GM12878 (cell line): ENCODE measurements at regions not wholly inside any gene's neighbourhood (a gene's known extent, or its start where the extent isn't known, plus 50 kb on each side); places are given as distances from the start of the nearest gene placed in this dataset.

Experiments used
- ATAC-seq: fragments of 200-7000 bp; cut with Tn5 transposase; 3 replicates; pipeline ENCODE4 v1.9.1; 2020; ENCODE audit warnings: mild to moderate bottlenecking, moderate library complexity
- BruUV-seq: library from RNA; stranded (reverse); fragments of 400-500 nt; replicated peaks from 2 replicates; lab custom pipeline; 2021; lab: Mats Ljungman, UMichigan
- CTCF ChIA-PET: fragments of 300-600 bp; sonication (Branson Sonifier 250); formaldehyde crosslinking; extraction: SDS; loops from one replicate; lab custom pipeline; 2021; ENCODE audit warnings: inconsistent platforms; lab: Yijun Ruan, JAX
- POLR2A ChIA-PET: fragments of 350-600 bp; formaldehyde crosslinking; extraction: SDS; loops from one replicate; lab custom pipeline; 2021; ENCODE audit warnings: inconsistent platforms; lab: Charles Lee
- RAD21 ChIA-PET: fragments of 300-600 bp; sonication (Branson Sonifier 250); formaldehyde crosslinking; loops from one replicate; lab custom pipeline; 2023; ENCODE audit warnings: antibody characterized with exemption; ENCODE audit not compliant: unreplicated experiment; lab: Charles Lee
- SMC1A ChIA-PET: fragments of 300-600 bp; sonication (Branson Sonifier 250); formaldehyde crosslinking; loops from one replicate; lab custom pipeline; 2023; ENCODE audit not compliant: unreplicated experiment, uncharacterized antibody; lab: Charles Lee
- DNase-seq: peaks from one replicate; pipeline ENCODE4 v3.0.0-alpha.2; 2011; ENCODE audit warnings: low read depth, low spot score
- FAIRE-seq: peaks from 3 replicates; lab custom pipeline; 2011; peaks lifted over from hg19 to GRCh38; lab: Jason Lieb, UNC
- H2AFZ ChIP-seq: 2 replicates; pipeline ENCODE4 v1.6.0; 2011; ENCODE audit warnings: low read depth, low read length, control low read depth; ENCODE audit not compliant: control insufficient read depth
- H3K27ac ChIP-seq: 2 replicates; pipeline ENCODE4 v1.5.1; 2011; ENCODE audit warnings: control low read depth; ENCODE audit not compliant: control insufficient read depth, insufficient read depth
- H3K27me3 ChIP-seq, 2 experiments: replicated peaks in 1 of 2; 2 replicates each; pipeline versions ENCODE4 v1.6.0 to v1.6.1; 2011; ENCODE audit warnings: low read length in 1 of 2; ENCODE audit not compliant: control insufficient read depth in 2 of 2, insufficient read depth in 2 of 2
- H3K36me3 ChIP-seq, 2 experiments: 2 replicates each; pipeline ENCODE4 v1.5.1; 2011; ENCODE audit warnings: low read length in 1 of 2; ENCODE audit not compliant: control insufficient read depth in 2 of 2, insufficient read depth in 2 of 2
- H3K4me1 ChIP-seq: 2 replicates; pipeline ENCODE4 v1.6.1; 2011; ENCODE audit warnings: mild to moderate bottlenecking, low read length, moderate library complexity, mixed read lengths; ENCODE audit not compliant: control insufficient read depth, insufficient read depth
- H3K4me2 ChIP-seq: 2 replicates; pipeline ENCODE4 v1.6.0; 2011; ENCODE audit warnings: control low read depth; ENCODE audit not compliant: control insufficient read depth, insufficient read depth
- H3K4me3 ChIP-seq: fragments of 200-600 bp; sonication (generic); 2 replicates; pipeline ENCODE4 v1.5.1; 2016
- H3K79me2 ChIP-seq: 2 replicates; pipeline ENCODE4 v1.6.0; 2011; ENCODE audit warnings: low read length; ENCODE audit not compliant: control insufficient read depth, insufficient read depth
- H3K9ac ChIP-seq: 2 replicates; pipeline ENCODE4 v1.8.0; 2011; ENCODE audit warnings: low read length, control low read depth, mixed read lengths; ENCODE audit not compliant: control insufficient read depth, insufficient read depth
- H3K9me3 ChIP-seq: replicated peaks from 3 replicates; pipeline ENCODE4 v1.5.1; 2011; ENCODE audit warnings: mild to moderate bottlenecking, low read length; ENCODE audit not compliant: control insufficient read depth, insufficient read depth
- H4K20me1 ChIP-seq: 2 replicates; pipeline ENCODE4 v1.6.0; 2011; ENCODE audit not compliant: control insufficient read depth, insufficient read depth
- ETV6 ChIP-seq, 2 experiments: fragments of 450-650 bp in 1 of 2; IDR thresholded peaks in 1 of 2; conservative IDR thresholded peaks in 1 of 2; 2 replicates each; pipeline ENCODE4 v1.6.1; 2014; ENCODE audit warnings: antibody characterized with exemption in 1 of 2, borderline replicate concordance in 1 of 2, low read depth in 1 of 2, mild to moderate bottlenecking in 1 of 2, moderate library complexity in 1 of 2
- KDM1A ChIP-seq: fragments of 200-600 bp; sonication (generic); IDR thresholded peaks from 2 replicates; pipeline ENCODE4 v1.6.1; 2016; ENCODE audit warnings: borderline replicate concordance
- MYB ChIP-seq: fragments of 150-350 bp; IDR thresholded peaks from 2 replicates; pipeline ENCODE4 v1.6.1; 2014; ENCODE audit warnings: mild to moderate bottlenecking, low read depth, low read length, borderline replicate concordance
- NFXL1 ChIP-seq: fragments of 450-650 bp; IDR thresholded peaks from 2 replicates; pipeline ENCODE4 v1.6.1; 2017; ENCODE audit warnings: antibody characterized with exemption, mild to moderate bottlenecking, borderline replicate concordance
- POLR2A ChIP-seq: IDR thresholded peaks from 2 replicates; pipeline ENCODE4 v1.6.1; 2011; ENCODE audit warnings: low read depth, mild to moderate bottlenecking, low read length
- TARDBP ChIP-seq: IDR thresholded peaks from 2 replicates; pipeline ENCODE4 v1.6.1; 2016; ENCODE audit warnings: borderline replicate concordance
- WGBS: methylation state at CpG from one replicate; pipeline ENCODE4 v1.1.6; 2016; ENCODE audit warnings: low lambda C conversion rate; ENCODE audit not compliant: insufficient replicate concordance, insufficient coverage; ENCODE audit errors: missing lambda C conversion rate; 5-methylcytosine and 5-hydroxymethylcytosine counted together
- in situ Hi-C: fragments of 300-500 bp; cut with MboI; formaldehyde crosslinking; loops from 9 replicates; pipeline ENCODE4 v1.14.3; 2018; ENCODE audit warnings: mixed read lengths
- intact Hi-C: fragments of 100-400 bp; cut with micrococcal nuclease; formaldehyde crosslinking; loops from one replicate; pipeline ENCODE4 v1.14.2; 2022; ENCODE audit not compliant: unreplicated experiment
- TF ChIP-seq, protein P1 (sequence below): IDR thresholded peaks from 2 replicates; pipeline ENCODE4 v1.6.1; 2012; ENCODE audit warnings: improper control_type of control experiment, low read depth, low read length; ENCODE audit not compliant: insufficient replicate concordance
- TF ChIP-seq, protein P2 (sequence below): fragments of 150-350 bp; IDR thresholded peaks from 2 replicates; pipeline ENCODE4 v1.6.1; 2014; ENCODE audit warnings: mild to moderate bottlenecking, low read depth, low read length

GRCh38 chr2:48900321-48901014, 144.9 kb upstream of the LHCGR start:
- CTCF ChIA-PET, result no interaction called here

DNA sequence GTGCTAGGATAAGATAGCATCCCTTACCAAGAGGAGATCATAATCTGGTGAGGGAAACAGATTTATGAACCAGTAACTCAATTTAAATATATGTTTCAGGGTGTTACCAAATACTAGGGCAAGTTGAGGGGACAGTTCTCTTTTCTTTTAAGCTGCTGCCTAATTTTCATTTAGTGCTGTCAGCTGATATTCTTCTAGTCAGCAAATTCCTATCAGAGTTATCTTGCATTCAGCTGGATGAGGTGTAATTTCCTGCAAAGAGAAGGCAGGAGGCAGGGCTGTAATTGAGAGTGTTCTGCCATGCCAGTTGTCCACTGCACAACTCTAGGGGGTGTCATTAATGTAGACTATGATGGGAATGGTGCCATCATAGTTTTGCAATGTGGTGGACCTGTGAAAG, 141.3 kb upstream of the LHCGR start:
- FAIRE-seq, result no peak
- no peak for ATAC-seq
- Histone ChIP-seq H3K79me2 (no peaks in the 10 kb centered on the region), H2AFZ (no peak overlapping the region), H3K9ac (no peak overlapping the region), H4K20me1 (no peaks in the 10 kb centered on the region), H3K9me3 (no peaks in the 10 kb centered on the region), H3K4me3 (no peak overlapping the region), H3K4me1 (no peaks in the 10 kb centered on the region), H3K27ac (no peak overlapping the region), H3K27me3 (no peaks in the 10 kb centered on the region; a peak in 1 of 4 replicates), H3K4me2 (no peak overlapping the region), H3K36me3 (no peaks in the 10 kb centered on the region)
- POLR2A ChIA-PET, result no interaction called here
- SMC1A ChIA-PET, result no interaction called here
- no peak for DNase-seq
- in situ Hi-C loops (no loop called here), intact Hi-C loops (no loop called here)
- RAD21 ChIA-PET, result no interaction called here
- BruUV-seq, result no TSS peak
- CTCF ChIA-PET, result no interaction called here
- no peak for TF ChIP-seq TARDBP
- TF ChIP-seq, protein P1, sequence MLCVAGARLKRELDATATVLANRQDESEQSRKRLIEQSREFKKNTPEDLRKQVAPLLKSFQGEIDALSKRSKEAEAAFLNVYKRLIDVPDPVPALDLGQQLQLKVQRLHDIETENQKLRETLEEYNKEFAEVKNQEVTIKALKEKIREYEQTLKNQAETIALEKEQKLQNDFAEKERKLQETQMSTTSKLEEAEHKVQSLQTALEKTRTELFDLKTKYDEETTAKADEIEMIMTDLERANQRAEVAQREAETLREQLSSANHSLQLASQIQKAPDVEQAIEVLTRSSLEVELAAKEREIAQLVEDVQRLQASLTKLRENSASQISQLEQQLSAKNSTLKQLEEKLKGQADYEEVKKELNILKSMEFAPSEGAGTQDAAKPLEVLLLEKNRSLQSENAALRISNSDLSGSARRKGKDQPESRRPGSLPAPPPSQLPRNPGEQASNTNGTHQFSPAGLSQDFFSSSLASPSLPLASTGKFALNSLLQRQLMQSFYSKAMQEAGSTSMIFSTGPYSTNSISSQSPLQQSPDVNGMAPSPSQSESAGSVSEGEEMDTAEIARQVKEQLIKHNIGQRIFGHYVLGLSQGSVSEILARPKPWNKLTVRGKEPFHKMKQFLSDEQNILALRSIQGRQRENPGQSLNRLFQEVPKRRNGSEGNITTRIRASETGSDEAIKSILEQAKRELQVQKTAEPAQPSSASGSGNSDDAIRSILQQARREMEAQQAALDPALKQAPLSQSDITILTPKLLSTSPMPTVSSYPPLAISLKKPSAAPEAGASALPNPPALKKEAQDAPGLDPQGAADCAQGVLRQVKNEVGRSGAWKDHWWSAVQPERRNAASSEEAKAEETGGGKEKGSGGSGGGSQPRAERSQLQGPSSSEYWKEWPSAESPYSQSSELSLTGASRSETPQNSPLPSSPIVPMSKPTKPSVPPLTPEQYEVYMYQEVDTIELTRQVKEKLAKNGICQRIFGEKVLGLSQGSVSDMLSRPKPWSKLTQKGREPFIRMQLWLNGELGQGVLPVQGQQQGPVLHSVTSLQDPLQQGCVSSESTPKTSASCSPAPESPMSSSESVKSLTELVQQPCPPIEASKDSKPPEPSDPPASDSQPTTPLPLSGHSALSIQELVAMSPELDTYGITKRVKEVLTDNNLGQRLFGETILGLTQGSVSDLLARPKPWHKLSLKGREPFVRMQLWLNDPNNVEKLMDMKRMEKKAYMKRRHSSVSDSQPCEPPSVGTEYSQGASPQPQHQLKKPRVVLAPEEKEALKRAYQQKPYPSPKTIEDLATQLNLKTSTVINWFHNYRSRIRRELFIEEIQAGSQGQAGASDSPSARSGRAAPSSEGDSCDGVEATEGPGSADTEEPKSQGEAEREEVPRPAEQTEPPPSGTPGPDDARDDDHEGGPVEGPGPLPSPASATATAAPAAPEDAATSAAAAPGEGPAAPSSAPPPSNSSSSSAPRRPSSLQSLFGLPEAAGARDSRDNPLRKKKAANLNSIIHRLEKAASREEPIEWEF, result no peak
- TF ChIP-seq MYB, result no peak
- TF ChIP-seq, protein P2, sequence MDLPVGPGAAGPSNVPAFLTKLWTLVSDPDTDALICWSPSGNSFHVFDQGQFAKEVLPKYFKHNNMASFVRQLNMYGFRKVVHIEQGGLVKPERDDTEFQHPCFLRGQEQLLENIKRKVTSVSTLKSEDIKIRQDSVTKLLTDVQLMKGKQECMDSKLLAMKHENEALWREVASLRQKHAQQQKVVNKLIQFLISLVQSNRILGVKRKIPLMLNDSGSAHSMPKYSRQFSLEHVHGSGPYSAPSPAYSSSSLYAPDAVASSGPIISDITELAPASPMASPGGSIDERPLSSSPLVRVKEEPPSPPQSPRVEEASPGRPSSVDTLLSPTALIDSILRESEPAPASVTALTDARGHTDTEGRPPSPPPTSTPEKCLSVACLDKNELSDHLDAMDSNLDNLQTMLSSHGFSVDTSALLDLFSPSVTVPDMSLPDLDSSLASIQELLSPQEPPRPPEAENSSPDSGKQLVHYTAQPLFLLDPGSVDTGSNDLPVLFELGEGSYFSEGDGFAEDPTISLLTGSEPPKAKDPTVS, result no peak
- no peak for TF ChIP-seq KDM1A
- TF ChIP-seq NFXL1, result no peak
- TF ChIP-seq ETV6 (conservative IDR thresholded peaks at IDR 0.05 in 1 of 2, IDR thresholded peaks at IDR 0.05 in 1 of 2; ENCODE audit: borderline replicate concordance in 1 of 2, low read depth in 1 of 2), result no peak

More at GRCh38 chr2:48900321-48901014, 144.9 kb upstream of the LHCGR start:
- ChIA-PET SMC1A (no interaction called here), RAD21 (no interaction called here), POLR2A (no interaction called here)
- Histone ChIP-seq H3K4me3 (no peak overlapping the region), H3K27me3 (no peaks in the 10 kb centered on the region; a peak in 1 of 4 replicates), H3K9ac (no peak overlapping the region), H3K79me2 (no peaks in the 10 kb centered on the region), H3K27ac (no peak overlapping the region), H2AFZ (no peak overlapping the region), H3K4me2 (no peak overlapping the region), H3K36me3 (no peaks in the 10 kb centered on the region), H3K4me1 (no peaks in the 10 kb centered on the region), H4K20me1 (no peaks in the 10 kb centered on the region), H3K9me3 (no peaks in the 10 kb centered on the region)
- in situ Hi-C loops (no loop called here), intact Hi-C loops (no loop called here)
- no peak for TF ChIP-seq POLR2A
- DNase-seq (no peak), FAIRE-seq (no peak), ATAC-seq (no peak)
- BruUV-seq, result no TSS peak
- 17% methylated on average over 2 of the region's 2 CpGs for WGBS
